NCI-H748 treated with DMSO at 0.1 percent for 48 hours (cell line): ENCODE measurements at regions not wholly inside any gene's neighbourhood (a gene's known extent, or its start where the extent isn't known, plus 50 kb on each side); places are given as distances from the start of the nearest gene placed in this dataset.
A peak's percentile ranks its signal among the peaks of the same experiment; 100 is the strongest.

Source experiments
- DNase-seq: peaks from one replicate; lab custom pipeline; 2025; lab: John Stamatoyannopoulos, UW

- DNase-seq, result no peak
These were observed 200.6 kb upstream of the NCKAP5 start for GRCh38 chr2:133768658-133769435.

- DNase-seq, result no peak
These were observed 205.8 kb upstream of the NCKAP5 start for GRCh38 chr2:133773854-133774653.

- DNase-seq, result no peak
These were observed 206.4 kb upstream of the NCKAP5 start for GRCh38 chr2:133774654-133775015.

- DNase-seq, result no peak
These were observed 208.8 kb upstream of the NCKAP5 start for GRCh38 chr2:133776936-133777573.

GRCh38 chr2:133777574-133777960 is 209.3 kb upstream of the NCKAP5 start:
- DNase-seq, result no peak

- DNase-seq, result peak; percentile 42
These were observed 212.1 kb upstream of the NCKAP5 start for GRCh38 chr2:133780099-133780996.

GRCh38 chr2:133780997-133781513 is 212.8 kb upstream of the NCKAP5 start:
- DNase-seq, result no peak

GRCh38 chr2:133787207-133787606 is 218.9 kb upstream of the NCKAP5 start:
- DNase-seq, result no peak

- no peak for DNase-seq
These were observed 219.4 kb upstream of the NCKAP5 start for GRCh38 chr2:133787651-133788050.

GRCh38 chr2:133788386-133788785 is 220.1 kb upstream of the NCKAP5 start:
- no peak for DNase-seq

- no peak for DNase-seq
These were observed 221.5 kb upstream of the NCKAP5 start for GRCh38 chr2:133789743-133790142.

GRCh38 chr2:133790711-133791110 is 222.4 kb upstream of the NCKAP5 start:
- DNase-seq, result no peak

- no peak for DNase-seq
These were observed 222.9 kb upstream of the NCKAP5 start for GRCh38 chr2:133791191-133791590.

GRCh38 chr2:133792223-133792622 is 224.0 kb upstream of the NCKAP5 start:
- no peak for DNase-seq

- DNase-seq, result no peak
These were observed 225.9 kb upstream of the NCKAP5 start for GRCh38 chr2:133794114-133794513.

GRCh38 chr2:133801946-133802345 is 233.7 kb upstream of the NCKAP5 start:
- DNase-seq, result no peak

GRCh38 chr2:133802409-133803039 is 234.3 kb upstream of the NCKAP5 start:
- DNase-seq, result no peak

- no peak for DNase-seq
These were observed 238.3 kb upstream of the NCKAP5 start for GRCh38 chr2:133806564-133806963.

- no peak for DNase-seq
These were observed 241.2 kb upstream of the NCKAP5 start for GRCh38 chr2:133809485-133809884.

- no peak for DNase-seq
These were observed 242.3 kb upstream of the NCKAP5 start for GRCh38 chr2:133810559-133810958.
